GM12874 (cell line): ENCODE measurements at regions not wholly inside any gene's neighbourhood (a gene's known extent, or its start where the extent isn't known, plus 50 kb on each side); places are given as distances from the start of the nearest gene placed in this dataset.

Source experiments
- TF ChIP-seq, protein P1 (sequence below): IDR thresholded peaks from 2 replicates; pipeline ENCODE4 v1.5.1; 2011; ENCODE audit warnings: low read depth, mild to moderate bottlenecking, control low read depth, low read length, moderate library complexity; ENCODE audit not compliant: insufficient read depth

DNA sequence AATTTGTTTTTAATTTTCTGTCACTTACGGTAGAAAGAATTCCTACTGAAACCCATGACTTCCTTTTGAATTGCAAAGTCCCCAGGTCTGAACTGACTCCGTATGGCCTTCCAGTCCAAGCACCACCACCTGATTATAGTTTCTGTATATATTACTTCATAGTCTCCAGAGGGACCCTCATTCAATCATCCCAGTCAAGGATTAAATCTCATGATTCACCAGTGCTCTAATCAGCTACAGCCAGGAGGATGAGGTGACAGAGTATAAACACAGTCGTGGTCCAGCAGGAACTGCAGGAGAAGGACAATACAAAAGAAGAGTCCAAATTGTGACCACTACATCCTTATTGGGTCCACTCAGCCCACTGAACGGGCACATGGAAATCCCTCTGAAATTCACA, 418.9 kb upstream of the C16orf82 start:
- TF ChIP-seq, protein P1, sequence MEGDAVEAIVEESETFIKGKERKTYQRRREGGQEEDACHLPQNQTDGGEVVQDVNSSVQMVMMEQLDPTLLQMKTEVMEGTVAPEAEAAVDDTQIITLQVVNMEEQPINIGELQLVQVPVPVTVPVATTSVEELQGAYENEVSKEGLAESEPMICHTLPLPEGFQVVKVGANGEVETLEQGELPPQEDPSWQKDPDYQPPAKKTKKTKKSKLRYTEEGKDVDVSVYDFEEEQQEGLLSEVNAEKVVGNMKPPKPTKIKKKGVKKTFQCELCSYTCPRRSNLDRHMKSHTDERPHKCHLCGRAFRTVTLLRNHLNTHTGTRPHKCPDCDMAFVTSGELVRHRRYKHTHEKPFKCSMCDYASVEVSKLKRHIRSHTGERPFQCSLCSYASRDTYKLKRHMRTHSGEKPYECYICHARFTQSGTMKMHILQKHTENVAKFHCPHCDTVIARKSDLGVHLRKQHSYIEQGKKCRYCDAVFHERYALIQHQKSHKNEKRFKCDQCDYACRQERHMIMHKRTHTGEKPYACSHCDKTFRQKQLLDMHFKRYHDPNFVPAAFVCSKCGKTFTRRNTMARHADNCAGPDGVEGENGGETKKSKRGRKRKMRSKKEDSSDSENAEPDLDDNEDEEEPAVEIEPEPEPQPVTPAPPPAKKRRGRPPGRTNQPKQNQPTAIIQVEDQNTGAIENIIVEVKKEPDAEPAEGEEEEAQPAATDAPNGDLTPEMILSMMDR = no peak

DNA sequence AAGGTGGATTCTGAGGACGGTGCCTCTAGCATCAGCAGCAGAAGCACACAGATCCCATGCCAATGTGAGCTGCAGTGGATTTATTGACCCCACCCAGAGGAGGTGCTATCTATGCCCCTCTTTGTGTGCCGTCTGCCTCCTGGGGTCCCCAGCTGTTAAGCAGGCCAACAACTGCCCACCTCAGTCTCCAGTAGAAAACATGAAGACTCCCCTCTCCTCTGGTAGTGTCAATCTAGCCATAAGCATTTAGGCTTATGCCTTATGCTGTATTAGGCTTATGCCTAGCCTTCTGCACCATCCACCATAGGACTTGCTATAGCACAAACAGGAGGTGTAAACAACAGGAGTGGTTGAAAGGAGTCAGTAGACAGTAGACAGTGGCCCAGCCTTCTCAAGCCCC, 417.9 kb upstream of the C16orf82 start:
- TF ChIP-seq, protein P1 = no peak

DNA sequence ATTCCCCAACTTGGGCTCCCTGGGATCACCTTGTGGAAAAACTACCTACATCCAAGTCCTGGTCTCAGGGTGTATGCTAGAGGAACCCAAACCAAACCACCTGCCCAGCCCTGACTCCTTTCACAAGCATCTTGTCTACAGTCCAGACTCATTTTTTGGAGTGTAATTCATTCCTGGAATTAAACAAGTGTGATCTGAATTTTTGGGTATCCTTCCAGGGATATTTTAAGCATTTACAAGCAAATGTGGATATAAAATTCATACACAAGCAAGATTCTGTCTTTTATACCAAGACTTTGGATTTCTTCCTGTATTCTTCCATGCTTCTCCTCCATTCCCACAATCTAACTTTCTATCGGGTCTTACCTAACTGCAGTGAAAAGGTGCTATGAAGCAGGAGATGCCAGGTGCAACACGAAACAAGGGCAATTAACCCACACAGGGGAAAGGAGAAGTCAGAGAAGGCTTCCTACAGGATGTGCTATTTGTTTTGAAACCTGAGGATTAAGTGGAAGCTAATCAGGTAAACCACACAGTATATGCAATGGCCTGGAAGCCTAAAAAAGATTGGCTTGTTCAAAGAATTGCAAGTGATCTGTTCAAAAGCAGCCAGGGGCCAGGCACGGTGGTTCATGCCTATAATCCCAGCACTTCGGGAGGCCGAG, 417.2 kb upstream of the C16orf82 start:
- TF ChIP-seq, protein P1 = no peak

DNA sequence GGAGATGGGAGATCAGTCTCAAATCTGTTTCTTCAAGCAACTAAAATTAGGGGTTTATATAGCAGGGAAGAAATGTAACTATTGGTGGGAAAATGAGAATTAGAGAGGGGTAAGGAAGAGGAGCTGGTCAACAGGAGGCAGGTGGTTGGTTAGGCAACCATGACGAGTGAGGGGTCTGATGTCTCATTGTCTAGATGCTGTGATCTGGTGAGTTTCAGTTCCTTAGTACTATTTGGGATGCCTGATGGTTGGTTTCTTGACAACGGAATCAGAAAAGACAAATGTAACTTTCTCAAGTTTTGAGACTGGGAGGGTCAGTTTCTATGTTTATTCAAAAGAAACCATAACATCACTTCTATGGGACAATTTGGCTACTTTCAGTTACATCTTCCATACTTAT, 415.3 kb upstream of the C16orf82 start:
- TF ChIP-seq, protein P1 = no peak

DNA sequence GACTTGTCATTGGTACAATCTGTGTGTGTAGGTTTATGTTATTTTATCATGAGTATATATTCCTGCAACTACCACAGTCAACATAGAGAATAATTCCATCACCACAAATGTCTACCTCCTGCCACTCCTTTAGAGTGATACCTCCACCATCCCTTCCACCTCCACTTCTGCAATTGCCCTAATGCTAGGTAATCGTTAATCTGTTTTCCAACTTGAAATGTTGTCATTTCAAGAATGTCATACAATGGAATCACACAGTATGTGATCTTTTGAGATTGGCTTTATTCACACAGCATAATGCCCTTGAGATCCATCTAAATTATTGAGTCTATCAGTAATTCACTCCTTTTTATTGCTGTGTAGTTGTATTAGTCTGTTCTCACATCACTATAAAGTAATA, 414.8 kb upstream of the C16orf82 start:
- TF ChIP-seq, protein P1 = no peak

DNA sequence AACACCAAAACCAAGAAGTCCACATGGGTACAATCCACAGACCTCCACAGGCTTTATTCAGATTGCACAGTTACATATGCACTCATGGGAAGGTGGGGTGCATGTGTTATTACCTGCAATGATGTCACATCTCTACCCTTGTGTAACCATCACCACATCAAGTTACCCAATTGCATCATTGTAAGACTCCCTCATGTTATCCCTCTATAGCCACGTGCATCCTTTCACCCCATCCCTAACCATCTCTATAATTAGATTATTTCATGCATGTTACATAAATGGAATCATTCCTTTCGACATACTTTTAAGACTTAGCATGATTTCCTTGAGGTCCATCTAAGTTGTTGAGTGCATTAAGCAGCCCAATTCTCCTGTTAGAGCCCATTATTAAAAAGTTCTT, 408.2 kb upstream of the C16orf82 start:
- TF ChIP-seq, protein P1 = no peak

DNA sequence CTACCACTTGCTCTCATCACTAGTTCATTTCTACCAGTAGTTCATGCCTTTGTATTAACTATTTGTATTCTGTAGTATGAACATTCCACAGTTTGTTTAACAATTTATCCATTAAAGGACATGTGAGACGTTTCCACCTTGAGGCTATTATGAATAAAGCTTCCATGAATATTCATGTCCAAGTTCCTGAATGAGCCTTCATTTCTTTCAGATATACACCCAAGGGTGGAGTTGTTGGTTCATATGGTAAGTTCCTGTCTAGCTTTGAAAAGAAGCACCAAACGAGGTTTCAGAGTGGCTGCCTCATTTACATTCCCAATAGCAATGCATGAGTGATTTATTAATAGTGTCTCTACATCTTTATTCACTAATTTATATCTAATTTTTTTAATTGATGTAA, 407.8 kb upstream of the C16orf82 start:
- TF ChIP-seq, protein P1 = no peak
